Stimulated activated CD4-positive, alpha-beta T cell treated with anti-CD3 and anti-CD28 coated beads, Interleukin-2, amount 100 ng/mL, for 48 hours (primary cell): ENCODE measurements at regions not wholly inside any gene's neighbourhood (a gene's known extent, or its start where the extent isn't known, plus 50 kb on each side); places are given as distances from the start of the nearest gene placed in this dataset.
"Not testable (repeated sequence)": the region's sequence is repeated elsewhere in the genome, so short reads cannot be mapped to it uniquely, and the experiment has no call there.

Experiments
- DNase-seq, 2 donors: peaks; one replicate each; pipeline ENCODE4 v3.0.0-alpha.2; 2020

DNA sequence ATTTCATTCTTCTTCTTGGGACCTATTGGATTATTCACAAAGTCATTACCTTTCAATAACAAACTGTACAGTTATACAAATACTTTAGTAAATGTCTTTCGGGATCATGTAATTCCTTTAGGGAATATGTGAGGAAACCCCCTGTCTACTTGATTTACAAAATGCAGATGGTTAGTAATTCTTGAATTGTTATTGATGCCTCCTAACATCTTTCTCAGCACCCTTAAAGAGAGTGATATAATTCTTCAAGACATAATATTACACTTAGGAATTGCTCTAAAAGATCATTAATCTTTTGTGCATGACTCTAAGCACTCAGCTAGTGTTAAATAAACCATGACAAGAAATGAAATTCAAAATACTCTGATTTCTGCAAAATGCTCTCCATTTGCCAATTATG lies 988.1 kb upstream of the HS3ST1 start:
- no peak for DNase-seq

DNA sequence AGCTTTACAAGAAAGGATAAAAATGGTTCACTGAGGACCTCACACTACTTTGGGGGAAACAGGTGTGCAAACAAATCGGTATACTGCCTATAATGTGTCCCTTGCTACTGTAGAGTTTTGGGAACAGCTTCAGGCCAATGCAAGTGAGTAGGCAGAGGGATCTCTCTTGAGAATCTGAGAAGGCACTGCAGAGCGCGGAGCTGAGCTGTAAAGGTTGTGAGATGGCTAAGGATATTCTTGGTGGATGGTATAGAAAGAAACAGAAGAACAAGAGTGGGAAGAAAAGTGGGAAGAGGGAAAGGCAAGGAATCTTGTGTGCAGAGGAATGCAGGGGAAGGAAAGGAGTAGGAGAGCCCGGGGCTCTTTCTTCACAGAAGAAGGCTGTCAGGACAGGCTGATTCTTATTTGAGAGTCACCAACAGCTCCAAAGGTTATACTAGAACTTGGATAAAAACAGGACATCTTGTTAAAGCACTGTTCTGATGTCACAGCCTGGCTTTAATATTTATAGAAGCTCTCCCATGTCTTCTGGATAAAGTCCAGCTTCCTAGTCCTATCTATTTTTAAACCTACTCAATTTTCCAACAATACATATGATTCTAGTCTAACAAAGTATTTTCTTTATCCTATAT lies 985.6 kb upstream of the HS3ST1 start:
- no peak for DNase-seq

DNA sequence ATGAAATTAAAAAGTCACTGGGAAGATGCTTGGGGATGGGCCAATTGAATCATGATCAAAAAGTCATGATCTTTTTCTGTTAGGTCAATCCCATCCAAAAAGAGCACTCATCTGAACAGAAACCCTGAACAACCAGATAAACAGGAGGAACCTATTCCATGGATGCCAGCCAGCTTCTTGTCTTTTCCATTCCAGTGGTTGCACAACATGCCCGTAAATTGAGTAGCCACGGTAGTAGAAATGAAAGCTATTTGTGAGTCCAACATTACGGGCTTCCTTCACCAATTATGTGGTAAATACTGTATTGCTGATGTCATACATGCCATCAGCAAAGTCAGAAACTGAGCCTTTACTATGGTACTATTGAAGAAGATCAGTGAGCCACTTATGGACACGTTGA lies 982.4 kb upstream of the HS3ST1 start:
- no peak for DNase-seq

DNA sequence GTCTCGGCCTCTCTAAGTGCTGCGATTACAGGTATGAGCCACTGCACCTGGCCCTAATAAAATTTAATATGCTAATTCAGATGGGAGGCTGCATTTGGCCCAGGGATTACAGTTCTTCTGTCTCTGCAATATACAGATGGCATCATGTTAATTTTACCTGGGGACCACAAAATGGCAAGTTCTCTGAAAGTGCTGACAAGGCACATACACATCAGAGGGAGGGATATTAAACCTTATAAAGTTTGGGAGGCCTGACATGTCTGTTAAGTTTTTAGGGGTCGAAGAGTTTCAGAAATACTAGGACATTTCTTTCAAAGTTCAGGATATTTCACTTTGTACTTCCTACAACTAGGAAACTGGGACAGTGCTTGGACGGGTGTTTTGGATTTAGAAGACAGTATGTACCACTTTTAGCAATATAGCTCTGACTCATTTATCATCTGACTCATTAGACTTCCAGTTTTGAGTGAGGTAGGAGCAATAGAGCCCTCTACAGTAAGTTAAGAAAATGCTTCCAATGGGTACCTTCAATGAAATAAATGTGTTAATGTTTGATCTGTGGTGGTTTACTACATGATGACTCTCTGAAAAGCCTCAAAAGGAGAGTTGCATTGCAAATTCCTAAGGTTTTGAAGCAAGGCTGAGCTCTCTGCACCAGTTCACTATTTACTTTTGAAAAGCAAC lies 981.0 kb upstream of the HS3ST1 start:
- DNase-seq: no peak

DNA sequence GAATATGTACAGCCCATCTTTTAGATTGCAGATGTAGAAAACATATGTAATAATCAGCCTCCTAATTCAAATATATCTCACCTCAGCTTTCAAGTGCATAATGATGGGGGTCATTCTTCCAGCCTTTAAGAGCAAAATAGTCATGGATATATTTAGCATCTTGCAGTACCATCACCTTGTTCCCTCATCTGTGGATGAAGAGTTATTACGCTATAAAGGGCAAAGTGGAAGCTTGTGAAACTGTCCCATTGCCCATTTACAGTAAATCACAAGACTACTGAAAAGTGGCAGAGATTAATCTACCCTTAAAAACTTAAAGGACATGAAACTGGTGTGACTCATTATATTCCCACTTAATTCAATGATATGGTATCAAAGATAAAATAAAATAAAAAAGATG lies 979.7 kb upstream of the HS3ST1 start:
- DNase-seq: no peak

DNA sequence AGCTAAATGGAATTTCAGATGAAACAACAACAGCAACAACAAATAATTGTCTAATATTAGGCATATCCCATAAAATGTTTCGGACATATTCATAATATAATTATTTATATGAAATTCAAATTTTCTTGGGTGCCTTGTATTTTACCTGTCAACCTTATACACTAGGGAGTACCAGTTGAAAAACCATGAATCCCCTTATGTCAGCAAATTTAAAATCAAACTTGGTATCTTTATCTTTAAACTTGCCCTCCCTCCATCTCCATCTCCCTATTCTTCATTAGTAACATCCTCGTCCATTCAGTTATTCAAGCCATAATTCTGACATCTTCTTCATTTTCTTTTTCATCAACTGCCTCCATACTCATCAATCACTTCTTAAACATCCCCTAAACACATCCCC lies 974.5 kb upstream of the HS3ST1 start:
- no peak for DNase-seq

DNA sequence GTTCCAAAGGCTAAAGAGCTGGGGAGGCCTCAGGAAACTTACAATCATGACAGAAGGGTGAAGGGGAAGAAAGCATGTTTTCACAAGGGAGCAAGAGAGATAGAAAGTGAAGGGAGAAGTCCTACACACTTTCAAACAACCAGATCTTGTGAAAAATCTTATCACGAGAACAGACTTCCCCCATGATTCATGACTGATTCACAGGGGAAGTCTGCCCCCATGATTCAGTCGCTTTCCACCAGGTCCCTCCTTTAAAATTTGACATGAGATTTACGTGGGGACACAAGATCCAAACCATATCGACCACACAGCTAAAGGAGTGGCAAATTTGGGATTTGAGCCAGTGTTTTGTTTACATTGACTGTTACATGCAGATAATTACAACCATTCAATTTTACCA lies 971.1 kb upstream of the HS3ST1 start:
- DNase-seq: no peak

DNA sequence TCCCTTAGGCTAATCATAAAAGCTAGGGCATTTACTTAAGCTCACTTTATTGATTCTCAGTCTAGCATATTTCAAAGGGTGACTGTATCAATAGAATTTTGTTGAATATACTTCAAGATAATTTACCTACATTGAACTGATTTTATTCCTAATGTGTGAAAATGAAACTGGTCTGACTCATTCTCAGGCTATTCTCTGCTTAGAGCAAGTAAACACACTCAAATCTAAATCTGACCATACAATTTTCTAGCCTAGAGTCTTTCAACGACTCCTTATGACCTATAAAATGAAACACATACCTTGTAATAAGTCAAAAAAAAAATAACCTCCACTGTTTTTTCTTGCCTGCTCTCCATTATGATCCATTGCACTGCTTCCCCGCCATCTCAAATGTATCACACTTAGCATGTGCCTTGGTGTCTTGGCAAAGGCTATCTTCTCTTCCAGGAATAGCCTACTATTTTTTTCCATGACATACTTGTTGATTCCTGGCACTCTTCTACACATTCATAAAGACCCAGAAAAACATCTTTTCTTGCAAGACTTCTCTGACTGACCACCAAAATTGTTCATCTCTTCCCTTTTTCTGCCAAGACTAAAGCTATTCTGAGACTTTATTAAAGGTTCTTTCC lies 965.1 kb upstream of the HS3ST1 start:
- no peak for DNase-seq

DNA sequence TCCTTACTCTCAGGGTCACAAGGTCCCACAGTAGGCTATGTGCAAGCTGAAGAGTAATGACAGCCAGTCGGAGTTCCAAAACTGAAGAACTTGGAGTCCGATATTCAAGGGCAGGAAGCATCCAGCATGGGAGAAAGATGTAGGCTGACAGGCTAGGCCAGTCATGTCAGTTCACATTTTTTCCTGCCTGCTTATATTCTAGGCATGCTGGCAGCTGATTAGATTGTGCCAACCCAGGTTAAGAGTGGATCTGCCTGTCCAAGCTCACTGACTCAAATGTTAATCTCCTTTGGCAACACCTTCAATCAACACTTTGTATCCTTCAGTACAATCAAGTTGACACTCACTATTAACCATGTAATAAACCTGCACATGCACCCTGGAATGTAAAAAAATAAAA lies 960.9 kb upstream of the HS3ST1 start:
- DNase-seq: no peak

DNA sequence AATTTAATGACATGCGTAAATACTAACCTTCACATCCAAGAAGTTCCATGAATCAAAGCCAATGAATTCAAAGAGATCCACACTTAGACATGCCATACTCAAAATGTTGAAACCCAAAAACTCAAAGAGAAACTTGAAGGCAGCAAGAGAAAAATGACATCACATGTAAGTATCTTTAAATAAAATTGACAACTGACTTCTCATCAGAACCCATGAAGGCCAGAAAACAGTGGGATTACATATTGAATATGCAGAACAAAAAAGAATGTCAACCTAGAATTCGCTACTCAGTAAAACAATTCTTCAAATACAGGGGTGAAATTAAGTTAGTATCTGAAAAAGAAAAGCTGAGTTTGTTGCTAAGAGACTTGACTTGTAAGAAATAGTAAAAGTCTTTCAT lies 953.9 kb upstream of the HS3ST1 start:
- DNase-seq: no peak

DNA sequence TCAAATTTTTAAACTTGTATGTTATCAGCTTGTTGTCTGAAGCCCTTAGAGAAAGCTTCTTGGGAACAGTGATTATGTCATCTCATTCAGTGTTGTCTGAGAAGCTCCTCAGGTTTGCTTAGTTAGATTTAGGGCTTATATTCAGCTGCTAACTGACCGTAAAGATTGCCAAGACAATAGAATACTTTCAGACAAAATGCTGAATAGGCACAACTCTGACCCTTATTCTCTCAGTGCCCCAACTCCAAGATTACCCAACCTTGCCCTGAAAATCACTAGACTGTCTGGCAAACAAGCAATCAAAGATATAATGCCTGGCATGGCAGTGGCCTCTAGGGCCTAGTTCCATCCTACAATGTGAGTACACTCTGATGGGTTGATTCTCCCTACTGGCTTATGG lies 950.5 kb upstream of the HS3ST1 start:
- DNase-seq: no peak

DNA sequence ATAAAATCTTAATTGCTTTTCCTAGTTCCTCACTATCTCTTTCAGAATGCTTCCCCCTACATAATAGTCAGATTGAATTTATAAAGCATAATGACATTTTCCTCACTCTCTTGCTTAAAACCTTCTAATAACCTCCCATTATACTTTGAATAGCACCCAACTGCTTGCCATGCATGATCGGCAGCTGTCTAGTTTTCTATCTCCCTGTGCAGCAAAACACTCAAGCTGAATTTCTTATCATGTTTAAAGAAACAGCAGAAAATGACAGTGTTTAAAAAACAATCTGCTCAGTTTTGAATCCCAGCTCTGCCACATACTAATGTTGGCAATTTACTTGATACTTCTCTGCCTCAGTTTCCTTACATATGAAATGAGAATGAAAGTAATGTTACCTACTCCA lies 947.1 kb upstream of the HS3ST1 start:
- DNase-seq: no peak

DNA sequence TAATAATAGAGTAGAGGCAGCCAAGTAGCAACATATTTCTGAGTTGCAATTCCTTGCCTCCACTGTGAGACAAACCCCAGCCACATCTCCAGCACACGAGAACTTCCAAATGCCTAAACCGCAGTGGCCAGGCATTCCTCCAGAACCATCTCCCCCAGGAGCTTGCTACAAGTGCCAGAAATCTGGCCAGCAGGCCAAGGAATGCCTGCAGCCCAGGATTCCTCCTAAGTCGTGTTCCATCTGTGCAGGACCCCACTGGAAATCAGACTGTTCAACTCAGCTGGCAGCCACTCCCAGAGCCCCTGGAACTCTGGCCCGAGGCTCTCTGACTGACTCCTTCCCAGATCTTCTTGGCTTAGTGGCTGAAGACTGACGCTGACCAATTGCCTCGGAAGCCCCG lies 937.2 kb upstream of the HS3ST1 start:
- not testable (repeated sequence) for DNase-seq

DNA sequence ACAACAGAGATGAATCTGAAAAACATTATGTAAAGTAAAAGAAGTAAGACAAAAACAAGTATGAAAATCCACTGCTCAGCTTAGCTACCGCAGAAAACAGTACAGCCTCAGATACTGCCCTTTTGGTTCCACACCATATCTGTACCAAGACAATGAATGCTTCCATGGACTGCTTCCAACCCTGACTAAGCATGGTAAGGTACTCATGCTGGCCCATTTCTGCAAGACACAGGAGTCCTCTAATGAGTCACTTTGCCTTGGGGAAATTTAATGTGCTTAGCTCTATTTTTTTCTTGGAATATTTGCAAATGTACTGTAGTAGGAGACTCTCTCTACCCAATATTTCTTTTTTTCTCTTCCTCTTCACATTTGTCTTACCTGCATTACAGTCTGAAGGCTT lies 931.7 kb upstream of the HS3ST1 start:
- no peak for DNase-seq

DNA sequence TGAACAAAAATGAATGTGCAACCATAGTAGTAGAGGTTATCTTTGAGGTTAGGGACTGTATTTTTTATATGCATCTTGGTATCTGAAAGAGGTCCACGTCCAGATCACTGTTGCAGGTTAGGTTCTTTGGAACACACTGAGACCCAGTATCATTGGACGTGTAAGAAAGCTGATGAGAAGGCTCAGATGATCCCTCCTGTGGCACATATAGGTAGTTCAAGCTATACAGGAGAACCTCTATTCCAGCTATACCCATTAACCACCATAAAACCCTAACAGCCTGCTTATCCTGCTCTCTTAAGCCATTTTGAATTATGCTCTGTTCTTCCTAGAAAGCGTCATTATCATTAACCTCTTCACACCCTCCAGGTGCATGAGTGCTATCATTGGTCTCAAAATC lies 930.7 kb upstream of the HS3ST1 start:
- no peak for DNase-seq

DNA sequence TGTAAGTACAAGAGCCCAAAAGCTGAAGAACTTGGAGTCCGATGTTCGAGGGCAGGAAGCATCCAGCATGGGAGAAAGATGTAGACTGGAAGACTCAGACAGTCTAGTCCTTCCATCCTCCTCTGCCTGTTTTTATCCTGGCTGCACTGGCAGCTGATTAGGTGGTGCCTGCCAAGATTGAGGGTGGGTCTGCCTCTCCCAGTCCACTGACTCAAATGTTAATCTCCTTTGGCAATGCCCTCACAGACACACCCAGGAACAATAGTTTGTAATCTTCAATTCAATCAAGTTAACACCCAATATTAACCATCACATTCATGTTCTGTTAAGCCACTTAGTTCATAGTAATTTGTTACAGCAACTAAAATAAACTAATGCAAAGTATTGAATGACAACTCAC lies 904.4 kb upstream of the HS3ST1 start:
- DNase-seq: not testable (repeated sequence)

DNA sequence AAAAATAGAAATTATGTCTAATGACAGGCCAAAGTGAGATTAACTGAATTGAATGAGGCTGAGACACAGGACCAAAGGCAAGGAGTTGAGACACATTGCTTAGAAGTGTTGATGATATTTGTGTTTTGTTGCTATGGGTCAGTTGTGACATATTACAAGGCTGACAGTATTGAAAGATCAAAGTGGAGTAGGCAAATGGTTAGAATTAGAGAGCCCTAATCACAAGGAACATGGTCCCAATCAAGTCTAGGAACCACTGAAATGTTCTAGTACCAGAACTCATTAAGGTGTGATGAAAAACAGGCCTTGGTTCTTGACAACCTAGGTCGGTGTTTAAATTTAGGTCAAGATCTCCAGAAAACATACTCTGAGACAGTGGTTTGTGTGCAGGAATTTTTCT lies 896.3 kb upstream of the HS3ST1 start:
- DNase-seq: no peak

DNA sequence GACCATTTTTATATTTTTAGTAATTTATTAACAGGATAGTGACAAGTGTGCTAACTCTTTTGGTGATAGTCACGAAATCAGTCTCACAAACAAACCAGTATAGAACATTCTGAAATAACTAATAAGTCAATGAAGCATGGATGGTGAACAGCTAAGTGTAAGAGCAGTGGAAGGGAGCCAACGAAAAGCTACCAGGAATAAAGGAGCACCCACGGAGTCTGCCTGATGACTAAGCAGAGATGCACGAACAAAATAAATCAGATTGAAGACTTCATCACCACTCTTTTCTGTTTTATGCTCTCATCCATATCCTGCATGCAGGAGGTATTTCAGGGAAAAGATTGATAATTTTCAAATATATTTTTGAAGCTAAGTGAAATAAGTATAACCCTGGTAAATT lies 891.1 kb upstream of the HS3ST1 start:
- DNase-seq: no peak

DNA sequence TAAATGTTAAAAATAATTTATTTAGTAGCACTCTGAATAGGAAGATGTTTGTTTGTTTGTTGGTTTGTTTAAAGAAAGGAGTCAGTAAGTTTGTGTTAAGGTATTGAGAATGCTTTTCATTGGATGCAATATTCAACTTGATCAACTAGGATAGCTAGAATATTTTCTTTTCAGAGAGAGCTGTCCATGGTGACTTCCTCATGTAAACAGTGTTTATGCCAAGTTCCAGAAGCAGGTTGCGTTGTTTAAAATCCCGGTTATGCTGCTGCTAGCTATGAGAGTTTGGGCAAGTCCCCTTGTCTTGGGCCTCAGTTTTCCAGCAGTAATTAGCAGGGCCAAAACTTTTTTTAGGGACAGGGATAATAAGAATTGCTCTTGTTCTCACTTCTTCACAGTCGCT lies 876.2 kb upstream of the HS3ST1 start:
- no peak for DNase-seq

DNA sequence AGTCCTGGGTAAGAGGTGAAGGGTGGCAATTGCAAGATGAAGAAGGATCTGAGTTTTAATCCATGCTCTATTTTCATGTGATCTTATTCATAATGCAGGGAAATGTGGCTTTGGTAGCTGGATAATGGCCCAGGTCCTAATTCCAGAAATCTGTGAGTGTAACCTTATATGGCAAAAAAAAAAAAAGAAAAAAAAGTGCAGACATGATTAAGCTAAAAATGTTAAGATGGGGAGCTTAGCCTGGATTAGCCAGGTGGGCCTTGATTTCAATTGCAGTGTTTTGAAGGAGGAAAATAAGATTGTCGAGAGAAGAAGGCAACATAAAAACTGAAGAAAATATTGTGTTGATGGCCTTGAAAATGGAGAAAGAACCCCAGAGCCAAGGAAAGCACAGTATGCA lies 867.7 kb upstream of the HS3ST1 start:
- DNase-seq: no peak

DNA sequence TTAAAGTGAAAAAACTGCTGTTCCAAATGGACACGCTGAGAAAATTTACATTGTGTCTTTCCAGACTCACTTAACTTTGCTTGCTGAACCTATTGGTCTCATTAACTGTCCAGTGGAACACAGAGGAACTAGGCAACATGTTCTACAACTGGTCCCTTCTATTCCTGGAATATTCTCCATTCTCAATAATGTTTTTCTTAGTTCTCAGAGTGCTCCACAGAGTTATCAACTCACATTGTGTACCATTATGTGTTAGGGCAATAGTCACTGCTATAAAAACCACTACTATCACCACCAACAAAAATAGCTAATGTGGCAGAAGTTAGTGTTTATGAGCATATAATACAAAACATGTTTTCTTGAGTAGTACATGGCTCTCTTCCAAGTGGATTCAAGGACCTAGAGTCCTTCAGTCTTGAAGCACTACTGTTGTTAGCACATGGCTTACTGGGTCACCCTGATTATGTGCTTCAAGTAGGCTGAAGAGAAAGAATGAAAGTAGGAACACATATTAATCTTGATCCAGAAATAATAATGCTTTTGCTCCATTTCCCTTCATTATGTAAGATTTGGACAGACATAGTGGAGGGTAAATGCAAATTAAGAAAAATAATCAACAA lies 865.3 kb upstream of the HS3ST1 start:
- DNase-seq: no peak

DNA sequence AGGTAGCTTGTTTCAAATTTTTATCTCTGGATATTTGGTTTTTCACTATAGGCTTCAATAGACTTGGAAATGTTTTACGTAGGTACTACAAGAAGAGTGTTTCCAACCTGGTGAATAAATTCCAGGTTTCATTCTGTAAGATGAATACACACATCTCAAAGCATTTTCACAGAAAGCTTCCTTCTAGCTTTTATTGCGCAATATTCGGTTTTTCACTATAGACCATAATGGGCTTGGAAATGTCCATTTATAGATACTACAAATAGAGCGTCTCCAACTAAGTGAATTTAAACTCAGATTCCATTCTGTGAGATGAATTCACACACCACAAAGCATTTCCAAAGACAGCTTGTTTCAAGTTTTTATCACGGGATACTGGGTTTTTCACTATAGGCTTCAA lies 857.7 kb upstream of the HS3ST1 start:
- DNase-seq: no peak

DNA sequence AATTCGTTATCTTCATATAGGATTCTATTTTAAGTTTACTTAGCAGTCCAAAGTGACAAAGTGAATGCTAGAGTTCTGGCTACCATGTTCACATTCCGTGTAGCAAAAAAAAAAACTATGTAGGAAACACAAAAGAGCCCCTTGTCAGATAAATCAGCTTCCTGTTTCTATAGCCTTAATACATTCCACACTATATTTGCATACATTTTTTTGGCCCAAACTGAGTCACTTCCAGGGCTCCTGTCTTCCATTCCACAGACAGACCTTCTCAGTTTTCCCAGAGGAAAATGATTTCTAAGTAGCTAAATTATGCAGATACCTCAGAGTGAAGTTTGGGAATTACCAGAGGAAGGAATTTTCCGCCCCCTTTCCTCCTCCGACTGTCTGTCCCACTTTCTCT lies 841.9 kb upstream of the HS3ST1 start:
- no peak for DNase-seq

DNA sequence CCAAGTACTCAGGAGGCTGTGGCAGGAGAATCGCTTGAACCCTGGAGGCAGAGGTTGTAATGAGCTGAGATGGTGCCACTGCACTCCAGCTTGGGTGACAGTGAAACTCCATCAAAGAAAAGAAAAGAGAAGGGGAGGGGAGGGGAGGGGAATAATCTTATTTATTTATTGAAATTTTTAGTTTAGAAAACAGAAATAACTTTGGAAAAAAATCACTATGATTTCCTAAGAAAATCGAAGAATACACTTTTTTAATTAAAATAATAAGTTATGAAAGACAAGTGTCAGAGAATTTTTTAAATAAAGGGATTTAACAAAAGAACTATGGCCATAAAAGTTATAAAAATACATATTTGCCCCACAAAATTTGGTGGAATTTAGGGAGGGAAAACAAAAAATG lies 836.9 kb upstream of the HS3ST1 start:
- DNase-seq: no peak
